Vagina (tissue), 2 donors: ENCODE measurements at regions not wholly inside any gene's neighbourhood (a gene's known extent, or its start where the extent isn't known, plus 50 kb on each side); places are given as distances from the start of the nearest gene placed in this dataset.

ENCODE experiments used
- POLR2A ChIP-seq, 2 donors: fragments of 450-650 bp; IDR thresholded peaks; one replicate each; pipeline ENCODE4 v1.6.1; 2017; ENCODE audit warnings: antibody characterized with exemption in 2 of 2, mild to moderate bottlenecking in 2 of 2, moderate library complexity in 2 of 2
- POLR2AphosphoS5 ChIP-seq, 2 donors: sonication (generic); formaldehyde crosslinking; IDR thresholded peaks; one replicate each; pipeline ENCODE4 v1.9.0; 2017; ENCODE audit warnings: antibody characterized with exemption in 2 of 2, mild to moderate bottlenecking in 2 of 2, low read depth in 1 of 2; ENCODE audit not compliant: insufficient read depth in 1 of 2
- TF ChIP-seq, protein P1 (sequence below), 3 experiments: fragments of 450-650 bp in 2 of 3; fragments of 200-600 bp in 1 of 3; sonication (generic) in 1 of 3; IDR thresholded peaks; one replicate each; pipeline ENCODE4 v1.5.1; 2017 to 2019; ENCODE audit warnings: antibody characterized with exemption in 3 of 3, mild to moderate bottlenecking in 2 of 3, moderate library complexity in 2 of 3

GRCh38 chr12:77488041-77488620 is 342.6 kb upstream of the NAV3 start:
- TF ChIP-seq, protein P1, sequence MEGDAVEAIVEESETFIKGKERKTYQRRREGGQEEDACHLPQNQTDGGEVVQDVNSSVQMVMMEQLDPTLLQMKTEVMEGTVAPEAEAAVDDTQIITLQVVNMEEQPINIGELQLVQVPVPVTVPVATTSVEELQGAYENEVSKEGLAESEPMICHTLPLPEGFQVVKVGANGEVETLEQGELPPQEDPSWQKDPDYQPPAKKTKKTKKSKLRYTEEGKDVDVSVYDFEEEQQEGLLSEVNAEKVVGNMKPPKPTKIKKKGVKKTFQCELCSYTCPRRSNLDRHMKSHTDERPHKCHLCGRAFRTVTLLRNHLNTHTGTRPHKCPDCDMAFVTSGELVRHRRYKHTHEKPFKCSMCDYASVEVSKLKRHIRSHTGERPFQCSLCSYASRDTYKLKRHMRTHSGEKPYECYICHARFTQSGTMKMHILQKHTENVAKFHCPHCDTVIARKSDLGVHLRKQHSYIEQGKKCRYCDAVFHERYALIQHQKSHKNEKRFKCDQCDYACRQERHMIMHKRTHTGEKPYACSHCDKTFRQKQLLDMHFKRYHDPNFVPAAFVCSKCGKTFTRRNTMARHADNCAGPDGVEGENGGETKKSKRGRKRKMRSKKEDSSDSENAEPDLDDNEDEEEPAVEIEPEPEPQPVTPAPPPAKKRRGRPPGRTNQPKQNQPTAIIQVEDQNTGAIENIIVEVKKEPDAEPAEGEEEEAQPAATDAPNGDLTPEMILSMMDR (IDR thresholded peaks at IDR 0.05): no peak
- no peak for TF ChIP-seq POLR2A (IDR thresholded peaks at IDR 0.05)
- no peak for TF ChIP-seq POLR2AphosphoS5 (IDR thresholded peaks at IDR 0.05; ENCODE audit: insufficient read depth in 1 of 2, low read depth in 1 of 2)
